ENCODE measurements at regions not wholly inside any gene's neighbourhood (a gene's known extent, or its start where the extent isn't known, plus 50 kb on each side); places are given as distances from the start of the nearest gene placed in this dataset.

DNA sequence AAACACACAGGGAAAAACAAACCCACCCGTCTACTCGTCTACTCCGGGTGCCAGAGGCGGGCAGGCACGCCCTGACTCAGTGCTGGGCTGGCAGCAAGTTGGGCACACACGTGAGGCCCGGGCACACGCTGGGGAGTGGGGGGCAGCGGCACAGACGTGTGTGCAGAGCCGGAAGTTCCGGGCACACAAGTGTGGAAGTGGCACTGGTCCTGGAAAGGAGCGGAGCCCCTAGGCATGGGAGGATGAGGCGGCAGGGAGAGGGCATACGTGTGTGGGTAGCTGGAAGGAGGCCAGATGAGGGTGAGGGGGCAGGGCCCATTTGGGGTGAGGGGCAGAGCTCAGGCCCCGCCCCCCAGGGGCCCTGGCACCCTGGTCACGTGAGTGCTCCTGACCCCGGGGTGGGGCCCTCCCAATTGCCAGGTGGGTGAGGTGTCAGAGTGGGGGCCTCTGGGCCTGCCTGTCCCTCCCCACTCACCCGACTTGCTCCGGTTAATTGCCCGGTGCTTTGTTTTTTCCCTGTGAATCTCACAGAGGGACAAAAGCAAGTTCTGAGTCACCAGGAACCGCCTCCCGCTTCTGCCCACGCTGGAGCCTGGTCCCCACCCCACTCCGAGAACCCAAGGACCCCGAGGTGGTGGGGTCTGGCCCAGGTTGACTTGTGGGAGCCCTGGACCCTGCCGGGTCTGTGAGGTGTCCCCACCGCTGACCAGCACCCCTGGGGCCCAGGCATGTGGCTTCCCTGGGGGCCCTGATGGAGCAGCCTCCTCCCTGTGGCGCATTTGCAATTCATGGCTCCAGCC, 104.8 kb upstream of the CASZ1 start:
- no peaks in the 10 kb centered on the region for H3K9me2 ChIP-seq (replicated peaks; ENCODE audit: insufficient read depth)
- no peaks in the 10 kb centered on the region for H3K27me3 ChIP-seq
- H3K4me1 ChIP-seq (ENCODE audit: insufficient read depth), result peaks cover 18% of the 10 kb centered on the region
- H3K4me3 ChIP-seq, result no peak overlapping the region
- peak overlapping the region; percentile 93 for H3K27ac ChIP-seq
- no peak overlapping the region for H2AFZ ChIP-seq
- no peaks in the 10 kb centered on the region for H3K9me3 ChIP-seq (ENCODE audit: low read depth)
- TF ChIP-seq, protein P1, sequence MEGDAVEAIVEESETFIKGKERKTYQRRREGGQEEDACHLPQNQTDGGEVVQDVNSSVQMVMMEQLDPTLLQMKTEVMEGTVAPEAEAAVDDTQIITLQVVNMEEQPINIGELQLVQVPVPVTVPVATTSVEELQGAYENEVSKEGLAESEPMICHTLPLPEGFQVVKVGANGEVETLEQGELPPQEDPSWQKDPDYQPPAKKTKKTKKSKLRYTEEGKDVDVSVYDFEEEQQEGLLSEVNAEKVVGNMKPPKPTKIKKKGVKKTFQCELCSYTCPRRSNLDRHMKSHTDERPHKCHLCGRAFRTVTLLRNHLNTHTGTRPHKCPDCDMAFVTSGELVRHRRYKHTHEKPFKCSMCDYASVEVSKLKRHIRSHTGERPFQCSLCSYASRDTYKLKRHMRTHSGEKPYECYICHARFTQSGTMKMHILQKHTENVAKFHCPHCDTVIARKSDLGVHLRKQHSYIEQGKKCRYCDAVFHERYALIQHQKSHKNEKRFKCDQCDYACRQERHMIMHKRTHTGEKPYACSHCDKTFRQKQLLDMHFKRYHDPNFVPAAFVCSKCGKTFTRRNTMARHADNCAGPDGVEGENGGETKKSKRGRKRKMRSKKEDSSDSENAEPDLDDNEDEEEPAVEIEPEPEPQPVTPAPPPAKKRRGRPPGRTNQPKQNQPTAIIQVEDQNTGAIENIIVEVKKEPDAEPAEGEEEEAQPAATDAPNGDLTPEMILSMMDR (IDR thresholded peaks at IDR 0.05; ENCODE audit: poor library complexity), result no peak
- no peak for TF ChIP-seq EZH2 (IDR thresholded peaks at IDR 0.05; ENCODE audit: borderline replicate concordance)
- TF ChIP-seq EZH2phosphoT487 (IDR thresholded peaks at IDR 0.05; ENCODE audit: low read depth, severe bottlenecking, unreplicated experiment), result no peak
- no peaks in the 10 kb centered on the region for H3K79me2 ChIP-seq
- H3K4me2 ChIP-seq, result peak overlapping the region; percentile 70
- no peaks in the 10 kb centered on the region for H4K20me1 ChIP-seq (ENCODE audit: insufficient read depth, poor library complexity, severe bottlenecking)
- peak; percentile 66 for DNase-seq (ENCODE audit: low spot score)
- no peaks in the 10 kb centered on the region for H3K36me3 ChIP-seq (replicated peaks; ENCODE audit: insufficient read depth, low read depth)
- 51% methylated on average over 29 of the region's 29 CpGs for WGBS (ENCODE audit: low lambda C conversion rate, missing lambda C conversion rate)

GRCh38 chr1:10901891-10902805, 105.7 kb upstream of the CASZ1 start:
- Histone ChIP-seq H3K4me1 (ENCODE audit: insufficient read depth) (peaks cover 18% of the 10 kb centered on the region), H3K4me3 (no peak overlapping the region), H3K79me2 (no peaks in the 10 kb centered on the region), H4K20me1 (ENCODE audit: insufficient read depth, poor library complexity, severe bottlenecking) (no peaks in the 10 kb centered on the region), H3K36me3 (replicated peaks; ENCODE audit: insufficient read depth, low read depth) (no peaks in the 10 kb centered on the region), H3K27me3 (no peaks in the 10 kb centered on the region), H3K9me3 (ENCODE audit: low read depth) (no peaks in the 10 kb centered on the region), H3K27ac (peak overlapping the region; percentile 93), H2AFZ (no peak overlapping the region), H3K4me2 (peak overlapping the region; percentile 70), H3K9me2 (replicated peaks; ENCODE audit: insufficient read depth) (no peaks in the 10 kb centered on the region)
- 78% methylated on average over 18 of the region's 18 CpGs for WGBS (ENCODE audit: low lambda C conversion rate, missing lambda C conversion rate)
- DNase-seq (ENCODE audit: low spot score), result no peak
- TF ChIP-seq, protein P1 (IDR thresholded peaks at IDR 0.05; ENCODE audit: poor library complexity), result no peak
- TF ChIP-seq EZH2 (IDR thresholded peaks at IDR 0.05; ENCODE audit: borderline replicate concordance) (no peak), EZH2phosphoT487 (IDR thresholded peaks at IDR 0.05; ENCODE audit: low read depth, severe bottlenecking, unreplicated experiment) (no peak)

- H2AFZ ChIP-seq, result no peak overlapping the region
- no peaks in the 10 kb centered on the region for H4K20me1 ChIP-seq (ENCODE audit: insufficient read depth, poor library complexity, severe bottlenecking)
- WGBS (ENCODE audit: low lambda C conversion rate, missing lambda C conversion rate), result 100% methylated on average over 3 of the region's 3 CpGs
- TF ChIP-seq, protein P1 (IDR thresholded peaks at IDR 0.05; ENCODE audit: poor library complexity), result no peak
- TF ChIP-seq EZH2 (IDR thresholded peaks at IDR 0.05; ENCODE audit: borderline replicate concordance) (no peak), EZH2phosphoT487 (IDR thresholded peaks at IDR 0.05; ENCODE audit: low read depth, severe bottlenecking, unreplicated experiment) (no peak)
- no peaks in the 10 kb centered on the region for H3K36me3 ChIP-seq (replicated peaks; ENCODE audit: insufficient read depth, low read depth)
- no peak for DNase-seq (ENCODE audit: low spot score)
- no peaks in the 10 kb centered on the region for H3K27me3 ChIP-seq
- no peak overlapping the region for H3K27ac ChIP-seq
- H3K4me1 ChIP-seq (ENCODE audit: insufficient read depth), result peaks cover 18% of the 10 kb centered on the region
- H3K9me3 ChIP-seq (ENCODE audit: low read depth), result no peaks in the 10 kb centered on the region
- H3K4me3 ChIP-seq, result no peak overlapping the region
- H3K4me2 ChIP-seq, result no peak overlapping the region
- H3K79me2 ChIP-seq, result no peaks in the 10 kb centered on the region
- no peaks in the 10 kb centered on the region for H3K9me2 ChIP-seq (replicated peaks; ENCODE audit: insufficient read depth)
These were observed 107.0 kb upstream of the CASZ1 start for GRCh38 chr1:10903421-10903820.
